GM21717 (cell line): ENCODE measurements at regions not wholly inside any gene's neighbourhood (a gene's known extent, or its start where the extent isn't known, plus 50 kb on each side); places are given as distances from the start of the nearest gene placed in this dataset.
A peak's percentile ranks its signal among the peaks of the same experiment; 100 is the strongest.

Source experiments
- ATAC-seq: cut with Tn5 transposase; IDR thresholded peaks from one replicate; pipeline ENCODE4 v1.9.1; 2021; ENCODE audit warnings: mild to moderate bottlenecking, moderate library complexity; ENCODE audit not compliant: unreplicated experiment

DNA sequence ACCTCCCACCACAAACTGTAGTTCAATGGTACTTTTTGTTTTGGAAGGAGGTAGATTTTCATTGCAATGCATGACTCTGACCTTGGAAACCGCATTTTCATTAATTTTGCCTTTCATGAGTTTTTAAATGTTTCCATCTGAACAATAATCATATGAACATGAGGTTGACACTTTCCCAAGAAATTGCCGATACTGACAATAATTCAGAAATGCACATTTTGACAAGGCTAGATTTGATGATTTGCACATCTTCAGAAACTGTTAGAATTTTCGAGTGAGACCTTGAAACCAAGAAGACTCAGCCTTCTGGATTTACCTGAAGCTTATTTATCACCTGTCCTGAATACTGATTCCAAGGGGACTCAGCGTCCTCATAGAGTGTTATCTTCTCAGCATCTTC is 93.8 kb upstream of the NTRK2 start:
- ATAC-seq, result no peak

DNA sequence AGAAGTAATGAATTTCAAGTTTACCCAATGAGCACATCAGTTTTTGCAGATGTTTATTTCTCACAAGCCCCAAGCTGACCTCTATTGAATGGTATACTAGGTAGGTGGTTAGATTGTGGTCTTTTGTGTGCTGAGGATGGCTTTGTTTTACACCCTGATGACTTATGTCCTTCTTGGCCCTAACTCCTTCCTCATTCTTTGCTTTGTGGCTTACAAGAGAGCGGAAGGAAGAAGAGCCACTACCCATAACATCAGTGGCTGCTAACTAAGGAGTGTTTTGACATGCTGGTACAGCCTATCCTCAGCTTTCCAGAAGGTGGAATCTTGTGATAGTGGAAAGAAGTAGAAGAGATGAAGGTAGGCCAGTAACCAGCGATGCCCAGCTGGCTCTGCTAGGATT is 85.7 kb upstream of the NTRK2 start:
- no peak for ATAC-seq

DNA sequence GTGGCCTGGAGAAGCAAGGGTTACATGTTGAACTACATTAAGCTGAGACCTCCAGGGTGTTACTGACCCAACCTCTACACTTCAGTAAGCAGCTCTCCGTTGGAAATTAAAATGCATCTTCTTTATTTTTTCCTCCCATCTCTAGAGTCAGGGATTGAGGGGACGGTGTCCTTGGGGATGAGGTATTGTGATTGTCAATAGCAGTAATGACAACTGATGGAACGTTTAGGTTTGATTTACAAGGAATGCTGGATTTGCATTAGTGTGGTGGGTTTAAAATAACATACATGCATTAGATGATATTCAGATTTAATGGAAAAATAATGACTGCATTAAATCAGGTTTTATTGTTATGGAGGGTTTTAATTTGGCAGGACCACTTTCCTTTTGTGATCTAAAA is 82.9 kb upstream of the NTRK2 start:
- ATAC-seq, result no peak

DNA sequence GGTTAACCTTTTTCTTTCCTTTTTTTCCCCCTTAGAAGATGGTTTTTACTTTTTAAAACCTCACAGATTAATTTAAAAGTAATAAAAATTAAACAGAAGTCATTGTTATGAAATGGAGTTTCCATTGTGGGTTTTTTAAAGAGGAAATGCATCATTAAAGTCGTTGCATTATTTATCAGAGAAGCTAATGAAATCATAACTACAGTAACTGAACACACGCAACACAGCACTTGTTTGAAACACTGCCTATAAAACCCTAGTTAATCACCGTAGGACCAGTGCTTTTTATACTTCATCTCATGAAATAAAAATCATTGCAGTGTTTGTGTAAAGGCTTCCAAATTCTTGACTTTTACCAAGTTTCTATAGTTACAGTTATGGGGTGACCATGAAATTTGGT is 82.4 kb upstream of the NTRK2 start:
- no peak for ATAC-seq

DNA sequence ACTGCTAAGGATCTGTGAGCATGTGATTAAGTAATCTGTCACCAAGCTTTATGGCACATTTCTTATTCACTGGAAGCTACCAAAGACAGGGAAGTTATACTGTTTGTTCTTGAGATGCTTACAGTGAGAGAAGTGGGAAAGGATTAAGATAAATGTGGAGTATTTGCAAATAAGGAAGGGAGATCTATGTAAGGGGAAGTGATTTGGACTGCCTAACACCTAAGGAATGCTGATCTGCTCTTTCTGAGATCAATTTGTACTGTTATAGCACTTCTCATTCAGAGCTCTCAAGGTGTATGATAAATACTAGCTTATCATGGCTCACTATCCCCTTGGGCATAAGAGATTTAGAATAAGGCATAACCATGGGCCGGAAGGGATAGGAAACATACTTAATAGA is 80.0 kb upstream of the NTRK2 start:
- no peak for ATAC-seq

DNA sequence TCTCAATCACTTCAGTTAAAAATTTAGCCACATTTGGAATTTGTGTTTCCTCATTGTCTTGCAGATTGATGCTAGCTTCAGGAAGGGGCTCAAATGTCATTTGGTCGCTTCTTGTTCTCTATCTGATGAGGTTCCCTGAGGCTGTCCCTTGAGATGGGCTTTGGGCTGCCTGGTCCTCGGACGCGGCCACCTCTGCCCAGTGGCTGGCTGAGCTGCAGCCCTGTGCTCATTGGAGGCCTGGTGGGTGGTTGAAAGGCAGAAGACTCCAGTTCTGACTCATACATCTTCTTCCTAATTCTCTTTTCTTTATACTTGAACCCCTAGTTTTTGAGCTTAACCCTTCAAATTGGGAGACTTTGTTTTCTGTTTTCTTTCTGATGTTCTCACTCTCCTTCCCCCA is 78.8 kb upstream of the NTRK2 start:
- no peak for ATAC-seq

DNA sequence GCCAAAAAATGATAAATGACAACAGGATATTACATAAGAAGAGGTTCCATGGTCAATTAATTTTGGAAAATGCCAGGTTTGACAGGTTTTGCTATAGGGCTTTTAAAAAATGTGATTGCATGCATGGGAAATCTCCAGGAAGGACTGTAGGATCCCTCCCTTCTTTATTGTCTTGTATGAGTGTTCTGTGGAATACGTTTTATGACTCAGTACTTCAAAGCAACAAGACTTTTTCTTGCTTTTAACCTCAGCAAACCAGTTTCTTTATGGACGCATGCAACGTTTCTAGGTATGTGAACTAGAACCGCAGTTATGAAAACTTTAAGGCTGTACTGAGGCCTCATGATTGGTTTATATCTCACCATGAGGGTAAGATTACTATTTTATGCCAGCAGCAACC is 76.6 kb upstream of the NTRK2 start:
- ATAC-seq, result no peak

DNA sequence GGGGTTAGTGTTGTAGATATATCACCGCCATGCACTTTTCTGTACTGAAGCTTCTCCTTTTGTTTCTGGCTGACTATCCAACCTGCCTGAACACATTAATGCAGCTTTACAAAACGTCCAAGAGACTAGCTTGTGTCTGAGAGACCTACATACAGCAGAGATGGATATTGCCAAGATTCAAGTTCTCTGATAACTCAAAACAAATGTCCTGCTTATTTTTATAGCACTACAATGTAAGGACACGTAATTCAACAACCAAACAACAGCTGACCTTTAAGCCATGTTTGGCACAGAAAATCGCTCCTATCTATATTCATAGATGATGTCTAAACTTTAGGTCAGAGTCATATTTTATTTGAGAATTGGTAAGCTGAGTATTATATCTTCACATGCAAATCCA is 76.2 kb upstream of the NTRK2 start:
- ATAC-seq, result no peak

DNA sequence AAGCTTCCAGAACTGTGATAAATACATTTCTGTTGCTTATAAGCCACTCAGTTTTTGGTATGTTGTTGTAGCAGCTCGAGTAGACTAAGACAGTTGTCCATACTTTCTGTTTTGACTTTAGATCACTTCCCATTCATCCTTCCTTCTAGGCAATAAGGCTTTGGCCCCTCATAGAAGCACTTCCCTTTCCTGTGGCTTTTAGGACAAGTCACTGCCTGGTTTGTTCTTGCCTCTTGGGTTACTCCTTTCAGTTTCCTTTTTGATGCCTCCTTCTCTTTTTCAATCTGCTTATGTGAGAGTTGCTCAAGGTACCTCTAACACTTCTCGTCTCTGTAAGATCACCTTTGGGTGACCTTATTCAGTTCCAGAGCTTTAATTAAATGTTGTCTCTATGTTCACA is 72.4 kb upstream of the NTRK2 start:
- peak; percentile 97 for ATAC-seq

DNA sequence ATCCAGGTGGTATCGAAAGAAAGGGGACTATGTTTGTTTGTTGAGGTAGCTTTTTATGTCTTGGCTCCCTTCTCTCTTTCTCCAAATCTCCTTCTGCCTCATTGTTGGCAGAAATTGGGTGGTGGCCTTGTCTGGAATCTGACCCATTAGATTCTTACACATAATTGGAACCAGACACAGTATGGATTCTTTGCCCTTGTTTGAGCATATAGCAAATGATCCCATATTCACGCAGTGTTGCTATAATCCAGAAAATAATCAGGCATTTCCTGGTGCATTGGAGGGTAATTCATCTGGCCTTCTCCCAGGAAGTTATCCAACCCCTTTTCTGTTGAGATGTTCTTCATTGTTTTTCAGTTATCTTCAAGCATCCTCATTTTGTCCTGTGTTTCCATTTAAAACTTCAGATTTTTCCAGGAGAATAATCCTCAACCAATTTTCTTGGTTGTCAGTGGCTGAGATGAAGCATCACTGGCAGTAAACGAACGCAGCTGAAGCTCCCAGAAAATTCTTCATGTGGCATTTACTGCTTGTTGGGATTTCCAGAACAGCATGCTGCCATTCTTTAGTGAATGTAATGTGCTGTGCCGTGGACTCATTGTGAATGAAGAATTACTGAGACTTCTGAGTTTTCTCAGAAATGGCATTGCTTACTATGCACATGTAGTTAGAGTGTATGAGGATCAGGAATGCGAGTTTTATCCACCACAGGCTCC is 70.5 kb upstream of the NTRK2 start:
- no peak for ATAC-seq

DNA sequence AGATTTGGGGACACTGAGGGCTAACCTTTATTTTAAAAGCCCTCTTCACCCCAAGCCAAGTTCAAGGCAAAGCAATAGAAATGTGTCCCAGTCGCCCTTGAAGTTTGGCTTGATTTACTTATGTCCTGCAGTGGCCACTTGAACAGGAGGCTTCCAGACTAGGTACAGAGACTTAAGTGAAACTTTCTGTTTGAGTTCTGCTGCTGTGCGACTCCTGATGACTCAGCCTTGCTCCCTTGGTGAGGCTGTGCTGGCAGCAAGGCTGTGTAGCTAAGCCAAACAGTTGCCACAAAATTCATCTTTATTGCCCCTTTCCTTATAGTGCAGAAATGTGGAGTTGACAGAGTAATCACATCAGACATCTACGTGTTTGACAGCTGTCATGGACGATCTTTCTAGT is 68.8 kb upstream of the NTRK2 start:
- ATAC-seq, result no peak

DNA sequence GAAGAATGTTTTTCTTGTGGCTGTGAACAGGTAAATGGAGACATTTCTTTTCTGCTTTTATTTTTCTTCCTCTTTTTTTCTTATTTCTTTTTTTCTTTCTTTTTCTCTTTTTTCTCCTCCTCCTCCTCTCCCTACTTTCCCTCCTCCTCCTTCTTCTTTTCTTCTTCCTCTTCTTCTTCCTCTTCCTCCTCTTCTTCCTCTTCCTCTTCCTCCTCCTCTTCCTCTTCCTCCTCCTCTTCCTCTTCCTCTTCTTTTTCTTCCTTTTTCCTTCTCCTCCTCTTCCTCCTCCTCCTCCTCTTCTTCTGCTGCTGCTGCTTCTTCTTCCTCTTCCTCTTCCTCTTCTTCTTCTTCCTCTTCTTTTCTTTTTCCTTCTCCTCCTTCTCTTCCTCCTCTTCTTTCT is 65.3 kb upstream of the NTRK2 start:
- no peak for ATAC-seq

DNA sequence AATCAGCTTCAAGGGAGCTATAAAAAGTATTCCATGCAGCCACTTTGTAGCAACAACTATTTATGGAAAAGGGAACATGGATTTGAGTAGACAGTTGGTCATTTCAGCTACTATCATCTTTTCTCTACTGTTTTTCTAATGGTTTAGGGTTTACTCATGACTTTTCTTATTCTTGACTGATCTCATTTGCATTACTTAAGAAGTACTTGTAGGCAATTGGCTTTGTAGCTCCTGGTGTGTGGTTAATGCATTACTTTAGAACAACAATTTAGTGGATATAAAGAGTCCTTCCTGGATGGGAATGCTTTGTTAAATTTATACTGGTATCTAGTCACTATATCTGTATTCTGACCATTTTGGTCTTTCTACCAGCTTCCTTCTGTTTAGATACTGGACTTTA is 59.8 kb upstream of the NTRK2 start:
- no peak for ATAC-seq

DNA sequence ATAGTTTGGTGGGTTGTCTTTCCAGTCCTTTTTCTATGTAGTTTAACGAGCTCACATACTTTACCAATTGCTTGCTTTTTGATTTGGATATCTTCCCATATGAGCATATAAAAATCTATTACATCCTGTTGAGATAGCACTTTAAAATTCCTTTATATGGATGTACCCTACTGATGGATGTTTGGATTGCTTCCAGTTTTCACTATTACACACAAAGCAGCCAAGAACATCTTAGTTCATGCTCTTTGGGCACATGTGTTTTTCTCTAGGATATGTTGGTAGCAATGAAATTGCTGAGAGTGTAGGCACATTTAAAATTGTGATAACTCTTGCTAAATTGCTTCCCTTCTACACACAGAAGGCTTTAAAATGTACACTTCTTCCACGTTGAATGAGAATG is 56.1 kb upstream of the NTRK2 start:
- no peak for ATAC-seq

DNA sequence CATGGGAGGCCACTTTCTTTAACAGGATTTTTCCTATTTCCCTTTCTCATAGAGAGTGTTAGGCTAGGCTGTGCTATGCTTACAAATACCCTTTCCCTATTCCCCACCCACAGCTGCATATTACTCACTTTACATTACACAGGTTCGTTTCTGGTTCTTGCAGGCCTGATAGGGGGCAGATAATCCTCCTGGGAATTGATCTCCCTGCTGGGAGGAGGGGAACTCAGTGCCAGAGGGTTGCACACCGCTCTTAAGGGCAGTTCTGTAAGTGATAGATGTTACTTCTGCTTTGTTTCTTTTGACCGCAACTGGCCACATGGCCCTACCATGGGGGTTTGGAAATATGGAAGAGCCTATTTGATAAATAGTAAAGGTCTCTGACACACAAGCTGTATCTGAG is 54.0 kb upstream of the NTRK2 start:
- ATAC-seq, result no peak

DNA sequence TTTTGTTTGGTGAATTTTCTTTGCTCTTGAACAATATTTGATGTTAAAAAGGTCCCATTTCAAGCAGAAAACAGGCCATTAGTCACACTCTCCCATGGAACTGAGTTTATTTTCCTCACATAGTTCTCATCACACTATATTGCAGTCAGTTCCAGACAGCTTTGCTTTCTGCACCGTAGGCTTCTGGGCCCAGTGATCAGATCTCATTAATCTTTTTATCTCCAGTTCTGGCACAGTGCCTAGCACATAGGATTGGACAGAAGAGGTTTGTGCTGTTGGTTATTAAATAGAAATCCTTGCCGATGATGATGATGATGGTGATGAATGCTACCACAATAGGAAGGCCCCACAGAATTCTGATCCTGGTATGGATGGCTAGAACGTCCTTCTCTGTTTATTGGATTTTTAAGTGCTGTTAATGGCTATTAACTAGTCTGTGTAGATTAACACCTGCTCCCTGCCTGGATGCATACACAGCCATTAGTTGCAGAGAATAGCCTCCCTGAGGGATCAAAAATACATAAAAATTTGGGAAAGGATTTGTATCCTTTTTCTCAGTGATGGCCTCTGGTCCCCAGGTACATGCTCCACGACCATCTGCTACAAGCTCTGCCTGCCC is 52.0 kb upstream of the NTRK2 start:
- no peak for ATAC-seq
